Body of pancreas (tissue), 4 donors: ENCODE measurements at regions not wholly inside any gene's neighbourhood (a gene's known extent, or its start where the extent isn't known, plus 50 kb on each side); places are given as distances from the start of the nearest gene placed in this dataset.

ENCODE experiments used
- CTCF ChIP-seq, 7 experiments: fragments of 450-650 bp in 4 of 7; fragments of 200-600 bp in 3 of 7; sonication (generic) in 3 of 7; IDR thresholded peaks; one replicate each; pipeline ENCODE4 v1.5.1; 2016 to 2019; ENCODE audit warnings: antibody characterized with exemption in 7 of 7
- POLR2A ChIP-seq, 3 donors: fragments of 450-650 bp; IDR thresholded peaks; one replicate each; pipeline ENCODE4 v1.6.1; 2016; ENCODE audit warnings: antibody characterized with exemption in 3 of 3, mild to moderate bottlenecking in 2 of 3

DNA sequence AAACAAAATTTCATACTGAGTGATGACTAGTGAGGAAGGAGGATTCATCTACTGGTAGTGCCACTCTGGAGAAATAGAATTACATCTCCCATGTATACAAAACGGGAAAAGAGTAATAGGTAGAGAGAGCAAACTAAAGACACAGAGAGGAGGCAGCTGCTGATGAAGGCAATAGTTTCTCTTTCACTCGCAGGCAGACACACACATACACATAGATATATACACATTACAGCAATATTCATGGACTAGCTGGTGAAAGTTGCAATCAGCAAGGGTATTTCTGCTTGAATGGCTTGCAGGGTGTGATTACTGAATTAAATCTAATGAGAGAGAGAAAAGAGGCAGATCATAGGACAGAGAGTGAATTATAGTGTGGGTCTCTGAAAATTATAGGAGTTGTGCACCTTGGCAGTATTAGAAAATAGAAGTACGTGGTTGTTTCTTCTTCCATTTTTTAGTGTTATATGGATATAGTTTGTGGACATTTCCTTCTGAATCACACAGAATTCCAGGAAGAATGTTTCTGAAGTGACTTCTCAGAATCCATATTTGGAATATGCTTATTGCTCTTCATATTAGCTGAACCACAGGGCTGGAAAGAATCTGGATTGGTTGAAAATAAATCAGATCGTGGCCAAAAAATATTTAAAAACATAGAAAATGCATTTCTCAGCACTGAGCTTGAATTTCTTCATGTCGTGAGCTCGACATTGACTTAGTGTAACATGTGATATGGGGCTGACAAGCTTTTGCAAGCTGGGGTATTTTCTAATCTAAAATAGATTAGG is 991.2 kb downstream of the TUSC7 start:
- TF ChIP-seq CTCF (IDR thresholded peaks at IDR 0.05) (no peak), POLR2A (IDR thresholded peaks at IDR 0.05) (no peak)
